HCT116 (cell line): ENCODE measurements at regions not wholly inside any gene's neighbourhood (a gene's known extent, or its start where the extent isn't known, plus 50 kb on each side); places are given as distances from the start of the nearest gene placed in this dataset.

Source experiments
- ATF3 ChIP-seq: IDR thresholded peaks from 2 replicates; pipeline ENCODE4 v1.6.1; 2012
- CEBPB ChIP-seq: IDR thresholded peaks from 2 replicates; pipeline ENCODE4 v1.6.1; 2012; ENCODE audit warnings: low read depth
- CTCF ChIP-seq, 3 experiments: fragments of 200-600 bp in 1 of 3; sonication (generic) in 1 of 3; IDR thresholded peaks in 2 of 3; conservative IDR thresholded peaks in 1 of 3; 2 replicates each; pipeline ENCODE4 v1.5.1; 2012 to 2017; ENCODE audit warnings: low read depth in 2 of 3, low read length in 2 of 3, antibody characterized with exemption in 1 of 3, borderline replicate concordance in 1 of 3, control low read depth in 1 of 3, mild to moderate bottlenecking in 1 of 3, mixed read lengths in 1 of 3, mixed run types in 1 of 3, moderate library complexity in 1 of 3; ENCODE audit not compliant: insufficient read depth in 1 of 3
- EZH2 ChIP-seq: fragments of 200-600 bp; sonication (generic); IDR thresholded peaks from 2 replicates; pipeline ENCODE4 v1.6.1; 2017; ENCODE audit warnings: antibody characterized with exemption, mixed run types
- MAX ChIP-seq: IDR thresholded peaks from 2 replicates; pipeline ENCODE4 v1.6.1; 2012
- POLR2AphosphoS5 ChIP-seq: IDR thresholded peaks from 2 replicates; pipeline ENCODE4 v1.6.1; 2011; ENCODE audit warnings: mild to moderate bottlenecking, low read depth, low read length, moderate library complexity
- YY1 ChIP-seq: IDR thresholded peaks from 2 replicates; pipeline ENCODE4 v1.6.1; 2011; ENCODE audit warnings: low read length, low read depth, moderate library complexity, mild to moderate bottlenecking; ENCODE audit not compliant: insufficient replicate concordance; ENCODE audit errors: extremely low read depth
- ZBTB33 ChIP-seq: IDR thresholded peaks from 2 replicates; pipeline ENCODE4 v1.6.1; 2011; ENCODE audit warnings: mild to moderate bottlenecking, low read length, moderate library complexity; ENCODE audit not compliant: insufficient replicate concordance; ENCODE audit errors: extremely low read depth
- ZNF274 ChIP-seq: fragments of 200-500 bp; sonication (Bioruptor generic); IDR thresholded peaks from 2 replicates; pipeline ENCODE4 v1.6.1; 2014; ENCODE audit warnings: mild to moderate bottlenecking, low read depth, low read length, inconsistent platforms

DNA sequence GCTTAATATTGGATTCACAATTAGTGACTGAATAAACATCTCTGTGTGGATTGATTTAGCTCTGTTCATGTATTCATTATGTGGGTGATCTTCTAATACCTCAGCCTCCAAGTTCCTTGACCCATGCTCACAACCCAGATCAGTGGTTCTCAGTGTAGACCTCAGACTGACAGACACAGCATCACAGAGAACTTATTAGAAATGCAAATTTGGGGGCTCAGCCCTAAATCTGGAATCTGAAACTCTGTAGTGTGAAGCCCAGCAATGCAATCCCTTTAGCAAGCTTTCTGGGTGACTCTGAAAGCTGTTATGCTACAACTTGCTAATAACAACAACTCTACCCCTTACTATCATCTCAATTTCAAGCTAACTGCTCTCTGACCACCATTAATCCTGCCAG, 273.1 kb upstream of the FANCL start:
- no peak for TF ChIP-seq EZH2
- no peak for TF ChIP-seq POLR2AphosphoS5
- TF ChIP-seq CEBPB = no peak
- TF ChIP-seq CTCF (IDR thresholded peaks at IDR 0.05 in 2 of 3, conservative IDR thresholded peaks at IDR 0.05 in 1 of 3; ENCODE audit: borderline replicate concordance in 1 of 3, insufficient read depth in 1 of 3, low read depth in 2 of 3, low read length in 2 of 3) = no peak
- TF ChIP-seq ATF3 = no peak
- TF ChIP-seq YY1 = no peak
- no peak for TF ChIP-seq MAX
- TF ChIP-seq ZNF274 = no peak
- TF ChIP-seq ZBTB33 = no peak
